ENCODE measurements at regions not wholly inside any gene's neighbourhood (a gene's known extent, or its start where the extent isn't known, plus 50 kb on each side); places are given as distances from the start of the nearest gene placed in this dataset.

- TF ChIP-seq POLR2A (IDR thresholded peaks at IDR 0.05) (no peak), CTCF (IDR thresholded peaks at IDR 0.05) (no peak)
Observed at GRCh38 chr15:80325206-80325605, 73.2 kb upstream of the CTXND1 start.

Data from ovary (tissue), 3 donors.